Keratinocyte (primary cell): ENCODE measurements at regions not wholly inside any gene's neighbourhood (a gene's known extent, or its start where the extent isn't known, plus 50 kb on each side); places are given as distances from the start of the nearest gene placed in this dataset.

Experiments
- CTCF ChIP-seq, 3 experiments: IDR thresholded peaks in 1 of 3; conservative IDR thresholded peaks in 1 of 3; optimal IDR thresholded peaks in 1 of 3; 2 replicates in 2 of 3; 3 replicates in 1 of 3; pipeline versions ENCODE3 to v1.5.1; 2011; ENCODE audit warnings: low read length in 3 of 3, mild to moderate bottlenecking in 3 of 3, moderate library complexity in 2 of 3, control low read depth in 1 of 3, inconsistent platforms in 1 of 3; ENCODE audit not compliant: insufficient read depth in 2 of 3; ENCODE audit errors: extremely low read depth in 1 of 3
- EZH2 ChIP-seq: IDR thresholded peaks from one replicate; pipeline ENCODE4 v1.6.1; 2012; ENCODE audit warnings: inconsistent platforms, mild to moderate bottlenecking, low read length, moderate library complexity

GRCh38 chr4:56086561-56086960 is 137.8 kb downstream of the CEP135 start:
- TF ChIP-seq CTCF (optimal IDR thresholded peaks at IDR 0.05 in 1 of 3, IDR thresholded peaks at IDR 0.05 in 1 of 3, conservative IDR thresholded peaks at IDR 0.05 in 1 of 3; ENCODE audit: extremely low read depth in 1 of 3, insufficient read depth in 2 of 3, low read length in 3 of 3), result no peak
- no peak for TF ChIP-seq EZH2
